H1 (cell line): ENCODE measurements at regions not wholly inside any gene's neighbourhood (a gene's known extent, or its start where the extent isn't known, plus 50 kb on each side); places are given as distances from the start of the nearest gene placed in this dataset.

Source experiments
- CTCF ChIA-PET: fragments of 300-600 bp; sonication (Branson Sonifier 250); formaldehyde crosslinking; loops from one replicate; lab custom pipeline; 2021; ENCODE audit not compliant: partially characterized antibody; lab: Charles Lee
- POLR2A ChIA-PET: fragments of 300-600 bp; sonication (Branson Sonifier 250); formaldehyde crosslinking; loops from one replicate; lab custom pipeline; 2021; ENCODE audit warnings: inconsistent platforms; ENCODE audit not compliant: partially characterized antibody; lab: Charles Lee
- DNase-seq, 2 experiments: peaks; one replicate each; pipeline versions ENCODE4 v3.0.0 to v3.0.0-alpha.2; 2010 to 2022; ENCODE audit warnings: low spot score in 2 of 2, low read depth in 1 of 2, mixed read lengths in 1 of 2
- FAIRE-seq: peaks from 2 replicates; lab custom pipeline; 2011; peaks lifted over from hg19 to GRCh38; lab: Jason Lieb, UNC
- H2AFZ ChIP-seq: 2 replicates; pipeline ENCODE4 v1.8.1; 2012; ENCODE audit warnings: low read length, inconsistent platforms
- H2AK5ac ChIP-seq: 2 replicates; pipeline ENCODE4 v1.6.1; 2013; ENCODE audit warnings: low read depth, low read length
- H2BK120ac ChIP-seq: replicated peaks from 2 replicates; pipeline ENCODE3; 2013; ENCODE audit warnings: low read depth, low read length, inconsistent platforms
- H2BK12ac ChIP-seq: 2 replicates; pipeline ENCODE4 v1.6.1; 2013; ENCODE audit warnings: low read depth, low read length
- H2BK15ac ChIP-seq: 2 replicates; pipeline ENCODE4 v1.6.1; 2013; ENCODE audit warnings: low read length
- H2BK20ac ChIP-seq: 2 replicates; pipeline ENCODE4 v1.6.1; 2013; ENCODE audit warnings: low read length
- H2BK5ac ChIP-seq: 2 replicates; pipeline ENCODE4 v1.6.1; 2013; ENCODE audit warnings: low read depth, low read length
- H3K14ac ChIP-seq: 2 replicates; pipeline ENCODE4 v1.6.1; 2013; ENCODE audit warnings: inconsistent platforms; ENCODE audit not compliant: insufficient read length
- H3K18ac ChIP-seq: 2 replicates; pipeline ENCODE4 v1.6.1; 2013; ENCODE audit warnings: low read length; ENCODE audit errors: extremely low read depth
- H3K23ac ChIP-seq: 2 replicates; pipeline ENCODE4 v1.6.1; 2013; ENCODE audit warnings: inconsistent platforms; ENCODE audit not compliant: insufficient read length
- H3K23me2 ChIP-seq: 2 replicates; pipeline ENCODE4 v1.6.1; 2013; ENCODE audit warnings: low read depth, low read length
- H3K27ac ChIP-seq: 2 replicates; pipeline ENCODE4 v1.6.1; 2011; ENCODE audit warnings: low read depth, low read length, inconsistent platforms
- H3K27me3 ChIP-seq, 4 experiments: replicated peaks in 1 of 4; 1 replicate in 1 of 4; 2 replicates in 3 of 4; pipeline versions ENCODE4 v1.6.1 to v1.8.1; 2011 to 2013; ENCODE audit warnings: low read length in 3 of 4, mild to moderate bottlenecking in 3 of 4, inconsistent platforms in 2 of 4, mixed read lengths in 2 of 4, moderate library complexity in 1 of 4; ENCODE audit not compliant: control insufficient read depth in 3 of 4, insufficient read depth in 3 of 4; ENCODE audit errors: extremely low read depth in 1 of 4
- H3K36me3 ChIP-seq, 4 experiments: 2 replicates each; pipeline versions ENCODE4 v1.6.1 to v1.8.1; 2011 to 2013; ENCODE audit warnings: mild to moderate bottlenecking in 4 of 4, low read length in 3 of 4, moderate library complexity in 2 of 4, control low read depth in 1 of 4, inconsistent platforms in 1 of 4; ENCODE audit not compliant: insufficient read depth in 4 of 4, control insufficient read depth in 2 of 4
- H3K4ac ChIP-seq: replicated peaks from 2 replicates; pipeline ENCODE3; 2013; ENCODE audit warnings: low read length, low read depth, mixed read lengths, inconsistent platforms; ENCODE audit not compliant: insufficient read length
- H3K4me1 ChIP-seq, 4 experiments: replicated peaks in 1 of 4; 1 replicate in 1 of 4; 2 replicates in 3 of 4; pipeline versions ENCODE4 v1.6.1 to v1.8.1; 2011 to 2013; ENCODE audit warnings: low read length in 3 of 4, inconsistent platforms in 2 of 4, mixed read lengths in 1 of 4; ENCODE audit not compliant: insufficient read depth in 4 of 4, control insufficient read depth in 3 of 4
- H3K4me2 ChIP-seq, 2 experiments: 2 replicates each; pipeline versions ENCODE4 v1.6.1 to v1.8.1; 2011 to 2013; ENCODE audit warnings: low read depth in 2 of 2, low read length in 2 of 2, control low read depth in 1 of 2, inconsistent platforms in 1 of 2, mild to moderate bottlenecking in 1 of 2; ENCODE audit not compliant: insufficient read depth in 1 of 2
- H3K4me3 ChIP-seq, 4 experiments: fragments of 200-600, 300-600 bp in 1 of 4; sonication (generic), shearing (Covaris generic), sonication (Bioruptor Twin) in 1 of 4; 2 replicates each; pipeline versions ENCODE4 v1.5.1 to v1.8.1; 2011 to 2016; ENCODE audit warnings: low read length in 4 of 4, low read depth in 3 of 4, control low read depth in 2 of 4, inconsistent platforms in 2 of 4, mild to moderate bottlenecking in 2 of 4, mixed read lengths in 1 of 4, moderate library complexity in 1 of 4; ENCODE audit not compliant: insufficient read depth in 2 of 4; ENCODE audit errors: extremely low read depth in 1 of 4
- H3K56ac ChIP-seq: replicated peaks from 2 replicates; pipeline ENCODE3; 2013; ENCODE audit warnings: low read depth, mild to moderate bottlenecking, mixed read lengths, low read length, inconsistent platforms; ENCODE audit not compliant: insufficient read length
- H3K79me1 ChIP-seq: 2 replicates; pipeline ENCODE4 v1.6.1; 2013; ENCODE audit warnings: low read depth, low read length, control low read depth
- H3K79me2 ChIP-seq, 2 experiments: 2 replicates each; pipeline versions ENCODE4 v1.6.1 to v1.8.1; 2012 to 2013; ENCODE audit warnings: low read length in 2 of 2, mild to moderate bottlenecking in 2 of 2, inconsistent platforms in 1 of 2; ENCODE audit not compliant: insufficient read depth in 2 of 2, control insufficient read depth in 1 of 2
- H3K9ac ChIP-seq, 4 experiments: replicated peaks in 1 of 4; 1 replicate in 1 of 4; 2 replicates in 3 of 4; pipeline versions ENCODE4 v1.6.1 to v1.8.1; 2011 to 2013; ENCODE audit warnings: low read depth in 3 of 4, low read length in 3 of 4, control low read depth in 2 of 4, mild to moderate bottlenecking in 2 of 4, moderate library complexity in 2 of 4, inconsistent platforms in 1 of 4; ENCODE audit errors: extremely low read depth in 1 of 4
- H3K9me3 ChIP-seq, 2 experiments: 2 replicates each; pipeline versions ENCODE4 v1.6.1 to v1.8.1; 2012 to 2013; ENCODE audit warnings: mild to moderate bottlenecking in 2 of 2, moderate library complexity in 2 of 2, control low read depth in 1 of 2, inconsistent platforms in 1 of 2, low read depth in 1 of 2, low read length in 1 of 2, mixed read lengths in 1 of 2; ENCODE audit not compliant: insufficient read depth in 2 of 2
- H4K20me1 ChIP-seq, 2 experiments: replicated peaks in 1 of 2; 2 replicates each; pipeline versions ENCODE3 to v1.8.1; 2011 to 2013; ENCODE audit warnings: inconsistent platforms in 2 of 2, low read length in 2 of 2, mild to moderate bottlenecking in 1 of 2; ENCODE audit not compliant: insufficient read depth in 2 of 2, control insufficient read depth in 1 of 2
- H4K5ac ChIP-seq: 2 replicates; pipeline ENCODE4 v1.6.1; 2013; ENCODE audit warnings: low read length, low read depth, mixed read lengths, inconsistent platforms; ENCODE audit not compliant: insufficient read length
- H4K8ac ChIP-seq: 2 replicates; pipeline ENCODE4 v1.8.0; 2013; ENCODE audit warnings: mild to moderate bottlenecking, moderate library complexity, low read length, inconsistent platforms; ENCODE audit not compliant: insufficient read depth; ENCODE audit errors: extremely low read depth
- H4K91ac ChIP-seq: replicated peaks from 2 replicates; pipeline ENCODE3; 2013; ENCODE audit warnings: low read length, mixed read lengths, inconsistent platforms; ENCODE audit not compliant: insufficient read length
- CBX5 ChIP-seq: fragments of 300-800, 300-1000 bp; sonication (generic); IDR thresholded peaks from 2 replicates; pipeline ENCODE4 v1.7.1; 2016; ENCODE audit warnings: antibody characterized with exemption, low read length, low read depth
- CBX8 ChIP-seq: fragments of 300-800, 300-1000 bp; sonication (generic); IDR thresholded peaks from 2 replicates; pipeline ENCODE4 v1.7.1; 2016; ENCODE audit warnings: low read depth, low read length, borderline replicate concordance
- CHD2 ChIP-seq: IDR thresholded peaks from 2 replicates; pipeline ENCODE4 v1.6.1; 2012; ENCODE audit warnings: low read length, improper control_type of control experiment
- EZH2 ChIP-seq: fragments of 200-600 bp; sonication (generic); IDR thresholded peaks from 2 replicates; pipeline ENCODE4 v1.7.1; 2012; ENCODE audit warnings: low read depth, mild to moderate bottlenecking, moderate library complexity, low read length, inconsistent platforms; ENCODE audit not compliant: severe bottlenecking
- MAFK ChIP-seq: IDR thresholded peaks from 2 replicates; pipeline ENCODE4 v1.6.1; 2012; ENCODE audit warnings: low read depth, mild to moderate bottlenecking, improper control_type of control experiment, low read length
- MAX ChIP-seq: IDR thresholded peaks from 2 replicates; pipeline ENCODE4 v1.6.1; 2012; ENCODE audit warnings: inconsistent platforms
- POLR2A ChIP-seq, 2 experiments: IDR thresholded peaks; 1 replicate in 1 of 2; 2 replicates in 1 of 2; pipeline ENCODE4 v1.6.1; 2011; ENCODE audit warnings: low read depth in 2 of 2, low read length in 2 of 2, mild to moderate bottlenecking in 2 of 2; ENCODE audit errors: control extremely low read depth in 1 of 2
- SAP30 ChIP-seq: fragments of 300-600 bp; sonication (generic); IDR thresholded peaks from 2 replicates; pipeline ENCODE4 v1.7.1; 2012; ENCODE audit warnings: low read length, moderate library complexity, mild to moderate bottlenecking, inconsistent platforms; ENCODE audit not compliant: insufficient read depth, insufficient replicate concordance
- SIX5 ChIP-seq: IDR thresholded peaks from 2 replicates; pipeline ENCODE4 v1.6.1; 2011; ENCODE audit warnings: mild to moderate bottlenecking, low read depth, low read length
- SP4 ChIP-seq: IDR thresholded peaks from 2 replicates; pipeline ENCODE4 v1.6.1; 2012; ENCODE audit warnings: low read length, inconsistent platforms
- WGBS, 2 experiments: shearing (Covaris generic) in 1 of 2; methylation state at CpG; one replicate each; pipeline versions ENCODE4 v1.1.6 to v1.1.7; 2013 to 2015; ENCODE audit warnings: low lambda C conversion rate in 2 of 2, mixed read lengths in 2 of 2, inconsistent platforms in 1 of 2, low coverage in 1 of 2, missing lambda C conversion rate in 1 of 2; ENCODE audit not compliant: insufficient replicate concordance in 2 of 2, insufficient coverage in 1 of 2, insufficient read length in 1 of 2; ENCODE audit errors: extremely low coverage in 1 of 2, missing lambda C conversion rate in 1 of 2; 5-methylcytosine and 5-hydroxymethylcytosine counted together
- TF ChIP-seq, protein P1 (sequence below): IDR thresholded peaks from 2 replicates; pipeline ENCODE4 v1.6.1; 2012; ENCODE audit warnings: low read length, inconsistent platforms
- TF ChIP-seq, protein P2 (sequence below): IDR thresholded peaks from 2 replicates; pipeline ENCODE4 v1.6.1; 2011; ENCODE audit warnings: low read length, improper control_type of control experiment

- POLR2A ChIA-PET = interaction anchor here (1.3 kb wide), 1 partner anchor 20 kb away, joined by 3 read pairs; no protein-coding TSS in a partner anchor
- H3K79me2 ChIP-seq = no peaks in the 10 kb centered on the region
- no peak overlapping the region for H2BK15ac ChIP-seq
- no peak overlapping the region for H3K56ac ChIP-seq
- no peak overlapping the region for H4K91ac ChIP-seq
- no peaks in the 10 kb centered on the region for H3K36me3 ChIP-seq
- no peak for FAIRE-seq
- no peak overlapping the region for H2BK5ac ChIP-seq
- no peak overlapping the region for H3K23ac ChIP-seq
- CTCF ChIA-PET = no interaction called here
- WGBS, 2 experiments = 88% methylated on average over 1 of the region's 1 CpG; no CpG with 5 or more reads in 1 of the 2 experiments
- no peaks in the 10 kb centered on the region for H3K23me2 ChIP-seq
- H3K4me3 ChIP-seq = no peak overlapping the region
- no peak overlapping the region for H2BK12ac ChIP-seq
- H3K79me1 ChIP-seq = no peaks in the 10 kb centered on the region
- no peak overlapping the region for H3K14ac ChIP-seq
- no peak overlapping the region for H2BK20ac ChIP-seq
- peaks cover 0 to 1% (median 0%) of the 10 kb centered on the region in 4 experiments; a peak in 1 of 7 replicates for H3K27me3 ChIP-seq
- no peak overlapping the region for H3K18ac ChIP-seq
- no peak overlapping the region for H2AFZ ChIP-seq
- no peak overlapping the region for H2AK5ac ChIP-seq
- H3K4me1 ChIP-seq = peaks cover 0 to 4% (median 0%) of the 10 kb centered on the region in 4 experiments; a peak in 2 of 7 replicates
- no peak overlapping the region for H3K4ac ChIP-seq
- no peak overlapping the region for H3K9ac ChIP-seq
- no peak for DNase-seq
- no peak overlapping the region for H2BK120ac ChIP-seq
- H3K9me3 ChIP-seq = no peaks in the 10 kb centered on the region
- H3K27ac ChIP-seq = no peak overlapping the region
- no peak overlapping the region for H3K4me2 ChIP-seq
- no peak overlapping the region for H4K8ac ChIP-seq
- no peak overlapping the region for H4K5ac ChIP-seq
- H4K20me1 ChIP-seq = no peaks in the 10 kb centered on the region
- no peak for TF ChIP-seq MAX
- TF ChIP-seq, protein P1, sequence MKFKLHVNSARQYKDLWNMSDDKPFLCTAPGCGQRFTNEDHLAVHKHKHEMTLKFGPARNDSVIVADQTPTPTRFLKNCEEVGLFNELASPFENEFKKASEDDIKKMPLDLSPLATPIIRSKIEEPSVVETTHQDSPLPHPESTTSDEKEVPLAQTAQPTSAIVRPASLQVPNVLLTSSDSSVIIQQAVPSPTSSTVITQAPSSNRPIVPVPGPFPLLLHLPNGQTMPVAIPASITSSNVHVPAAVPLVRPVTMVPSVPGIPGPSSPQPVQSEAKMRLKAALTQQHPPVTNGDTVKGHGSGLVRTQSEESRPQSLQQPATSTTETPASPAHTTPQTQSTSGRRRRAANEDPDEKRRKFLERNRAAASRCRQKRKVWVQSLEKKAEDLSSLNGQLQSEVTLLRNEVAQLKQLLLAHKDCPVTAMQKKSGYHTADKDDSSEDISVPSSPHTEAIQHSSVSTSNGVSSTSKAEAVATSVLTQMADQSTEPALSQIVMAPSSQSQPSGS = no peak
- no peak for TF ChIP-seq CBX8
- no peak for TF ChIP-seq CBX5
- TF ChIP-seq MAFK = no peak
- no peak for TF ChIP-seq SP4
- no peak for TF ChIP-seq EZH2
- TF ChIP-seq, protein P2, sequence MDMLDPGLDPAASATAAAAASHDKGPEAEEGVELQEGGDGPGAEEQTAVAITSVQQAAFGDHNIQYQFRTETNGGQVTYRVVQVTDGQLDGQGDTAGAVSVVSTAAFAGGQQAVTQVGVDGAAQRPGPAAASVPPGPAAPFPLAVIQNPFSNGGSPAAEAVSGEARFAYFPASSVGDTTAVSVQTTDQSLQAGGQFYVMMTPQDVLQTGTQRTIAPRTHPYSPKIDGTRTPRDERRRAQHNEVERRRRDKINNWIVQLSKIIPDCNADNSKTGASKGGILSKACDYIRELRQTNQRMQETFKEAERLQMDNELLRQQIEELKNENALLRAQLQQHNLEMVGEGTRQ = no peak
- TF ChIP-seq SAP30 = no peak
- TF ChIP-seq CHD2 = no peak
- TF ChIP-seq SIX5 = no peak
- TF ChIP-seq POLR2A (IDR thresholded peaks at IDR 0.05; ENCODE audit: control extremely low read depth in 1 of 2, low read depth in 2 of 2, low read length in 2 of 2) = no peak
These were observed 709.4 kb upstream of the MDGA2 start for GRCh38 chr14:48384821-48385220.
